ENCODE measurements at regions not wholly inside any gene's neighbourhood (a gene's known extent, or its start where the extent isn't known, plus 50 kb on each side); places are given as distances from the start of the nearest gene placed in this dataset.

GRCh38 chr6:142562865-142563264 is 261.1 kb downstream of the ADGRG6 start (continued):
- no peak for TF ChIP-seq GABPA (IDR thresholded peaks at IDR 0.05; ENCODE audit: low read depth)
- TF ChIP-seq FOSL2 (IDR thresholded peaks at IDR 0.05; ENCODE audit: borderline replicate concordance, low read depth), result no peak

GRCh38 chr6:142566628-142567396 is 265.0 kb downstream of the ADGRG6 start:
- no peaks in the 10 kb centered on the region for H3K27me3 ChIP-seq (ENCODE audit: insufficient read depth)
- DNase-seq, result peak; percentile 66
- H3K4me2 ChIP-seq, result no peak overlapping the region
- H3K9me3 ChIP-seq, result no peaks in the 10 kb centered on the region
- no peaks in the 10 kb centered on the region for H3K9me2 ChIP-seq
- no peaks in the 10 kb centered on the region for H3K79me2 ChIP-seq (ENCODE audit: insufficient read depth)
- CTCF ChIA-PET, result interaction anchor here (0.7 to 2.5 kb wide), 22 partner anchors 13 to 868 kb away, joined by 3 to 21 read pairs (median 3); no protein-coding TSS in a partner anchor
- peak overlapping the region in 1 of 2 experiments; percentile 45; a peak in 2 of 4 replicates for H3K27ac ChIP-seq (ENCODE audit: low read depth in 2 of 2, low read length in 1 of 2)
- POLR2A ChIA-PET, result interaction anchor here (0.6 kb wide), 1 partner anchor 704 kb away, joined by 4 read pairs; no protein-coding TSS in a partner anchor
- H3K36me3 ChIP-seq (replicated peaks in 1 of 2; ENCODE audit: control insufficient read depth in 1 of 2, insufficient read depth in 2 of 2, low read length in 1 of 2), result no peaks in the 10 kb centered on the region
- no peak overlapping the region for H3K9ac ChIP-seq
- H3F3A ChIP-seq (replicated peaks; ENCODE audit: insufficient read depth), result peaks cover 32% of the 10 kb centered on the region
- H4K20me1 ChIP-seq (ENCODE audit: insufficient read depth), result no peaks in the 10 kb centered on the region
- 58% methylated on average over 10 of the region's 10 CpGs for WGBS (ENCODE audit: low lambda C conversion rate)
- no peak overlapping the region for H2AFZ ChIP-seq (ENCODE audit: low read depth)
- peak overlapping the region in 1 of 2 experiments; percentile 31; a peak in 1 of 4 replicates for H3K4me3 ChIP-seq (ENCODE audit: low read depth in 2 of 2, low read length in 1 of 2)
- H3K4me1 ChIP-seq (ENCODE audit: control insufficient read depth in 1 of 2, insufficient read depth in 2 of 2, low read depth in 1 of 2, low read length in 1 of 2), result peaks cover 0 to 23% of the 10 kb centered on the region in 2 experiments; a peak in 3 of 4 replicates
- TF ChIP-seq IRF3 (IDR thresholded peaks at IDR 0.05; ENCODE audit: low read depth, low read length) (no peak), NFIC (IDR thresholded peaks at IDR 0.05; ENCODE audit: borderline replicate concordance) (peak; percentile 68), RAD21 (IDR thresholded peaks at IDR 0.05; ENCODE audit: low read length) (peak; percentile 83), NRF1 (IDR thresholded peaks at IDR 0.05; ENCODE audit: low read depth, low read length) (no peak), MEF2A (IDR thresholded peaks at IDR 0.05; ENCODE audit: borderline replicate concordance, low read depth) (no peak), USF1 (IDR thresholded peaks at IDR 0.05; ENCODE audit: borderline replicate concordance, low read depth) (no peak), EZH2phosphoT487 (IDR thresholded peaks at IDR 0.05; ENCODE audit: borderline replicate concordance, low read depth) (no peak), FOSL2 (IDR thresholded peaks at IDR 0.05; ENCODE audit: borderline replicate concordance, low read depth) (no peak), TCF12 (IDR thresholded peaks at IDR 0.05) (peak; percentile 7; the same call in 1 of the 2 replicates), CTCF (IDR thresholded peaks at IDR 0.05) (peak; percentile 84), SMC3 (IDR thresholded peaks at IDR 0.05; ENCODE audit: low read depth, low read length) (peak; percentile 74), JUND (IDR thresholded peaks at IDR 0.05) (no peak), REST (IDR thresholded peaks at IDR 0.05; ENCODE audit: low read depth, low read length) (no peak), ZBTB33 (IDR thresholded peaks at IDR 0.05; ENCODE audit: borderline replicate concordance, low read depth) (no peak), FOXM1 (IDR thresholded peaks at IDR 0.05; ENCODE audit: low read depth) (no peak), MAX (IDR thresholded peaks at IDR 0.05; ENCODE audit: low read depth) (no peak), CHD2 (IDR thresholded peaks at IDR 0.05; ENCODE audit: low read length, partially characterized antibody) (no peak), MXI1 (IDR thresholded peaks at IDR 0.05; ENCODE audit: low read depth, low read length) (no peak), TEAD4 (IDR thresholded peaks at IDR 0.05; ENCODE audit: borderline replicate concordance, insufficient read depth) (no peak)

All from SK-N-SH (cell line).